Liver (tissue), 3 donors: ENCODE measurements at regions not wholly inside any gene's neighbourhood (a gene's known extent, or its start where the extent isn't known, plus 50 kb on each side); places are given as distances from the start of the nearest gene placed in this dataset.

ENCODE experiments used
- CTCF ChIP-seq: fragments of 150-350 bp; IDR thresholded peaks from 2 replicates; pipeline ENCODE4 v1.5.1; 2017; ENCODE audit warnings: improper control_type of control experiment, low read depth, low read length; ENCODE audit not compliant: missing input control
- TAF1 ChIP-seq: conservative IDR thresholded peaks from 2 replicates; pipeline ENCODE4 v1.6.1; 2016; ENCODE audit warnings: antibody characterized with exemption, mild to moderate bottlenecking
- donor health status: healthy.
- donor health status: healthy.

- TF ChIP-seq CTCF (no peak), TAF1 (no peak)
Observed at GRCh38 chr17:69695646-69696045, 281.1 kb downstream of the MAP2K6 start.
